ENCODE measurements at regions not wholly inside any gene's neighbourhood (a gene's known extent, or its start where the extent isn't known, plus 50 kb on each side); places are given as distances from the start of the nearest gene placed in this dataset.

GRCh38 chr4:12573716-12574115 lies 910.4 kb downstream of the RAB28 start:
- TF ChIP-seq CTCF (IDR thresholded peaks at IDR 0.05; ENCODE audit: low read depth, low read length) (no peak), EZH2phosphoT487 (IDR thresholded peaks at IDR 0.05; ENCODE audit: low read depth) (no peak)
